NCI-H1694 treated with DMSO at 0.1 percent for 48 hours (cell line): ENCODE measurements at regions not wholly inside any gene's neighbourhood (a gene's known extent, or its start where the extent isn't known, plus 50 kb on each side); places are given as distances from the start of the nearest gene placed in this dataset.

ENCODE experiments used
- DNase-seq: peaks from one replicate; lab custom pipeline; 2025; lab: John Stamatoyannopoulos, UW

DNA sequence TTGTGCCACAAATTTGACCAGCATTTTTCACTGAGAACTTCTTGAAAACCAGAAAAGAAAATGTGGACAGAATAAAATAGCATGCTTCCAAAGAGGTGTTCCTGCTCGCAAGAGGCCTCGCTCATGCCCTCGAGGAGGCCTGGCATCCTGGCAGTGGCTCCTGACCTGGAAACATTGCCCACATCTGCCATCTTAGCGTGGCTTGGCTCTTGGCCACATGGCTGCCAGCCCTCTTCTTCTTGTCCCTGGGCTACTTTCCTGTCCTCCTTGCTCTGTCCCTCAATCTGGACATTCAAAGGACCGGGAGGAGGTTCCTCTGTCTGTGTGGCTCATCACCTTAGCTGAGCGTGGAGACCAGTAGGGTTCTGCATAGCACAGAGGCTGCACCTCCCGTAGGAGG, 131.6 kb upstream of the TMEM72 start:
- no peak for DNase-seq

DNA sequence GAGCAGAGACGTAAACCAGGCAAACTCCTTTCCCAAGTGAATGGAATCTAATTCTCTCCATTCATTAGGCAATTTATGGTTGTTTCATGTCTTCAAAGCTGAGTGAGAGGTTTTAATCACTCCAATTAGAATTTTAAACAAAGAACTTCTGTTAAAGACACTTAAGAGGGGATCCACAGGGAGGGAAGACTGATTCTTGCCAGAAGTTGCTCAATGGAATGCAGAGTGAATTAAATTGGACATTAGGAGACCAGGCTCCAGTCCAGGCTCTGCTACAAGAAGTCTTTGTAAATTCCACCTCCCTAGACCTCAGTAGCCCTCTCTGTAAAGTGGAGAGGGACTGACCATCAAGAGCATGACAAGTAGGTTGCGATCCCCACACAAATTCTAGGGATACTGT, 130.7 kb upstream of the TMEM72 start:
- DNase-seq: no peak

GRCh38 chr10:44781131-44781530, 130.0 kb upstream of the TMEM72 start:
- DNase-seq: no peak

- no peak for DNase-seq
Observed at GRCh38 chr10:44786286-44786850, 124.8 kb upstream of the TMEM72 start.

- DNase-seq: no peak
Observed at GRCh38 chr10:44787480-44788075, 123.6 kb upstream of the TMEM72 start.

DNA sequence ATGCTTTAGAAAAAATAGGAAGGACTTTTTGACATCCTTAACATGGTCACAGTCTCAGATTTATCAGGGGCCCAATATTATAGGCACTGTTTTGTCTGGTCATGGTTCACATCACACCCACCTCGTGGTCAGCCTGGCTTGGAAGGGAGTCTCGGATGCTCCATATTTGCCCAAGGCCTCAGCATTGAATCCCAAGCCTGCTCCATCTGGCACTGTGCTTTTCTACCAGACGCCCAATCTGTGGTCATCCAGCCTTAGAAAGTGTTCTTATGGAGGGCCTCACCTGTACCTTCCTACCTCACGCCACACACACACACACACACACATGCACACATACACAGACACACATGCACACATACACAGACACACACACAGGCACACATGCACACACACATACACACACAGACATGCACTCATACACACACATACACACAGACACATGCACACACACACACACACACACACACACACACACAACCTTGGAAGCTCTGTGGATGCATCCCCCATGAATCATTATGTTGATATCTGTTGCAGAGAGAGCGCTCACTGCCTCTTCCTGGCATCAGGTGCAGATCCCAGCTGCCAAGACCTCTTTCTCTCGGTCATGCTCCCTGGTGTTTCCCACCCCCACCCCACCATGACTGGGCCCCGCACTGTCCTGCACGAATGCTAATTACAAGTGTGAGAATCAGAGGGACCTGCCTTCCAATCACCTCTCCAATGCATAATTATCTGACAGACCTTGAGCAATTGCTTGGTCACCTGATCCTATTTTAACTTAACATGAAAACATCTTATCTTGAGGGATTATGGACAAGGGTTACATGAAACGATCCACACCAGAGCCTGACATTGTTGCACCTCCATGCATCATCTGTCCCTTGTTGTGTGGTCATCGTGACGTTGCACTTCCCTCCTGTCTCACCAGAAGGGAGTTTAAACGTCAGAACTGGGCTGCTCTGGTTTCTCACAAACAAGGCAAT, 122.7 kb upstream of the TMEM72 start:
- DNase-seq: no peak

GRCh38 chr10:44792119-44792775, 118.9 kb upstream of the TMEM72 start:
- no peak for DNase-seq

GRCh38 chr10:44799966-44800365, 111.2 kb upstream of the TMEM72 start:
- DNase-seq: no peak

- peak; percentile 4 for DNase-seq
Observed at GRCh38 chr10:44801383-44802327, 109.5 kb upstream of the TMEM72 start.

DNA sequence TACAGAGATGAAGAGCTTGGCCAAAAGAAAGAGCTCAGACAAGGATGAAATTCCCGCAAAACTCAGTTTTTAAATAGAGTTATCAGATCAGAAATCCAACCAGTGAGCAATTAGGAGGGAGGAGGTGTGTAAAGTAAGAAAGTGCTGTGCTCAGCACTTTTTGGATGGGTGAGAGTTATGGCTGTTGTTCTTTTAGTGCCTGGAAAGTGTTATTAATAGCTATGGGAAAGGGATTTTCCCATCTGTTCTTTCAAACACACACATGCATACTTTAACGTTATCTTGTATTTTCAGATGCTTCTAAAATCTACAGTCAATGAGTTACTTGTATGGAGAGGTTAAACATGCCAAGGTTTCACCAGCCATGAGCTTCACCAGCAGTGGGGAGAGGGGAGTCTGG, 107.3 kb upstream of the TMEM72 start:
- DNase-seq: no peak

DNA sequence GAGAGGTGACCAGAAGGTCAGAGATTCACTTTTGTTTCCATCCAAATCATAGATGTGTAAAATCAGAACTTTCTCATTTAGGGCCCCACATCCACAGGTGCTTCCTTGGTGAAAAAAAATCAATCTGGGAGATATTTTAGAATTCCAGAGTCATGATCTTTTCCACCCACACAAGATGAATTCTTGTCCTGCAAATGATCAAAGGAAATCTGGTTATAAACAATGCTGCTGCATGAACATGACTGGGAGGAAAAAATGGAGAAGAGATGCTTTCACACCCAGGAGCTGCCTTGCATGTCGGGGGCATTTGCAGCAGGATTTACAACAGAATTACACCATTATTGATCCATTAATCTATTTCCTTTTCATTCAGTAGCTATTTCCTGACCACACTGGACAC, 106.5 kb upstream of the TMEM72 start:
- no peak for DNase-seq

DNA sequence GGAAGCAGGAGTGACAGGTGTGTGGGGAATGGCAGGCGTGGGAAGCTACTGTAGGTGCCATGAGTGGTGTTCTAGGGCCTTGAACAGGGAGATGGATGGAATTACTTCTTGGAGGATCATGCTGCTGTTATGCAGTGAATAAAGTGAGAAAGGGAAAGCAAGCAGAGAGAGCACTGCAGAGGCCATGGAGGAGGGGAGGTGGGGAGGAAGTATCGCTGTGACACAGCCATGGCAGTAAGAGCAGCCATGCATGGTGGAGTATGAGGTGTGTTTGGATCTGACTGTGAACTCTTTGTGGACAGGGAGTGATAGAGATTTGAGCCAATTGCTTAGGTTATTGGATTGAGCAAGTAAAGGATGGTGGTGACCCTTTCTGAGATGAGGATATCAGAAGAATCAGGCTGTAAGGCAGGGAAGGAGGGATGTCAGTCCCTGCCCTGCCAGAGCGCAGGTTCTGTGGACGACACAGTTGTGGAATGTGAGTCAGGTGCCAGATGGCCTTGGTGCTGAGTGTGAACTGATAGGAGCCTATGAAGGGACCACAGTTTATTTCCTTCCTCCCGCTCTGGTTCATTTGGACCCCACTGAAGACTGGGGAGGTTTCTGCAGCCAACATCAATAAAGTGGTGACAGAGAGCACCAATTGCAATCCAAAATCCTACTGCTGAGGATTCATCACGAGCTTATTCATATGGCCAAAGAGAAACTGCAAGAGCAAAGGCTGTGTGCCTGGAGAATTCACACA, 105.5 kb upstream of the TMEM72 start:
- no peak for DNase-seq

GRCh38 chr10:44806950-44807349, 104.2 kb upstream of the TMEM72 start:
- no peak for DNase-seq

DNA sequence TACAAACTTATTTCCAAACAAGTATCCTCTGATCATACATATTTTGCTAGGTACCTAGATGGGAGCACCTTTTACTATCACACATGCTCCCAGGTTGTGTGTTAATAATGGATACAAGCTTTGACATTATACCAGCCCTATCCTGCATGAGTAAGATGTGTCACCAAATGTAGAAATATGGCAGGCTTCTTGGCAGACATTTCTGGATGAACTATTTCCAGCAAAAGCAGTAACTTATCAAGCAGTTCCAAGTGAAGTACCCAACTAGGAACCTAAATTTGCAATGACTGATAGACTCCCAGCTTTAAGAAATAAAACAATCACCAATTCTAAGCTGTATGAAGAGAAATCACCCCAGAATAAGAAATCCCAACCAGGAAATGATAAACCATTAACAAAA, 103.7 kb upstream of the TMEM72 start:
- DNase-seq: no peak

- no peak for DNase-seq
Observed at GRCh38 chr10:44809647-44810046, 101.5 kb upstream of the TMEM72 start.

DNA sequence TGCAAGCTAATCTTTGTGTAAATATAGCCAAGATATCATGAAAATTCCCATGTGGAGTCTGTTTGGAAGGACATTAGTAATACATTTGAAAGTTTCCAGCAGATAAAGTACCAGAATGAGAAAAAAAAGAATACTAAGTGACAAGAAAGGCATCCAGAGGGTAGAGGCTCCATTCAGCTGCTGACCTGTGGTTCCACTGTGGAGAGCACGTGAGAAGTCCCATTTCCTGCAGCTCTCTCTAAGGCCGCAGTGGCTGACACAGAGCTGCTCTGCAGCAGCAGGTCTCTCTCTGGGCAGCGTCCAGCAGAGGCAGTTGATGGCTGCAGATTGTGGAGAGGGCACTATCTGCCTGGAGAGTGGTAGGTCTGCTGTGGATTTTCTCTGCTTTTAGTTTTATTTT, 100.1 kb upstream of the TMEM72 start:
- DNase-seq: no peak

- no peak for DNase-seq
Observed at GRCh38 chr10:44813201-44813600, 97.9 kb upstream of the TMEM72 start.

DNA sequence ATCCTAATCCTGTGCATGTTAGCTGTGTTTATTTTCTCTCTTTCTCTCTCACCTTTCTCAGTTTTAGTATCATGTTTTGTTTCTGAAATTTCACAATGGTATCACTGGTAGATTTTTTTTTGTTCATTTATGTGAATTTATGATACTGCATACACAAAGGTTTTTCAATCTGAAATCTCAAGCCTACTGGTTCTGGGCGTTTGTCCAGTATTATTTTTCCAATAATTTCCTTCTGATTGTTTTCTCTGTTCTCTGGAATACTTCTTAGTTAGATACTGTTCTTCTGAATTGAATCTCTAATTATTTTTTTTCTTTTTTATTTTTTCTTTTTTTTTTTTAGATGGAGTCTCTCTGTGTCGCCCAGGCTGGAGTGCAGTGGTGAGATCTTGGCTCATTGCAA, 96.2 kb upstream of the TMEM72 start:
- DNase-seq: no peak

- no peak for DNase-seq
Observed at GRCh38 chr10:44818041-44818649, 93.0 kb upstream of the TMEM72 start.

DNA sequence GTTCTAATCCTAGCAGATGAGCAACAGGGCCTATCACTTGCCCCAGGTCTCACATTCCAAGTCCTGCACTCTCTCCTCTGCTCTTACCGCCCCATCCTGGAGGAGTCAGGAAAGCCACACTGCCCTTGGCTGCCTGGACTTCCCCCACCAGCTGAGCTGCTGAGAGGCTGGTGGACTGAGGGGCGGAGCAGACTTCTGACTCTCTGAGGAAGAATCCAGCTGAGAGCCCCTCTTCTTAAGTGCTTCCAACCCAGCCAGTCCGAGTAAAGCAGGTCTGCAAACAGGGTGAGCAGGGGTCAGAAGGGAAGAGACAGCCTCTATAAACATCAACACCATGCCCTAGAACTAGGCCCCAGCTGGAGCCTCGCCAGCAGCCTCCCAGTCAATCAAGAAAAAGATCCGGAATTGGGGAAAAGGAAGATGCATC, 92.4 kb upstream of the TMEM72 start:
- no peak for DNase-seq
